SK-N-SH (cell line): ENCODE measurements at regions not wholly inside any gene's neighbourhood (a gene's known extent, or its start where the extent isn't known, plus 50 kb on each side); places are given as distances from the start of the nearest gene placed in this dataset.

Experiments used
- CTCF ChIA-PET: fragments of 300-600, 350-600 bp; formaldehyde crosslinking; extraction: SDS; loops from one replicate; lab custom pipeline; 2021; lab: Yijun Ruan, JAX
- POLR2A ChIA-PET: fragments of 350-600 bp; sonication (Branson Sonifier 250); formaldehyde crosslinking; extraction: SDS; loops from one replicate; lab custom pipeline; 2020; ENCODE audit warnings: antibody characterized with exemption, inconsistent platforms; lab: Yijun Ruan, JAX
- DNase-seq: peaks from one replicate; pipeline ENCODE4 v3.0.0; 2012
- H2AFZ ChIP-seq: fragments of 200-600 bp; sonication (generic); 2 replicates; pipeline ENCODE4 v1.8.1; 2016; ENCODE audit warnings: antibody characterized with exemption, mild to moderate bottlenecking, low read depth
- H3F3A ChIP-seq: fragments of 200-600 bp; sonication (generic); replicated peaks from 2 replicates; pipeline ENCODE3; 2016; ENCODE audit warnings: antibody characterized with exemption, mild to moderate bottlenecking; ENCODE audit not compliant: insufficient read depth
- H3K27ac ChIP-seq, 2 experiments: fragments of 200-500 bp in 1 of 2; fragments of 200-600 bp in 1 of 2; sonication (Bioruptor generic) in 1 of 2; sonication (generic), shearing (Covaris generic) in 1 of 2; 2 replicates each; pipeline versions ENCODE4 v1.5.1 to v1.6.1; 2014 to 2016; ENCODE audit warnings: low read depth in 2 of 2, inconsistent platforms in 1 of 2, low read length in 1 of 2, mild to moderate bottlenecking in 1 of 2, mixed read lengths in 1 of 2
- H3K27me3 ChIP-seq: fragments of 200-600 bp; sonication (generic), shearing (Covaris generic); 2 replicates; pipeline ENCODE4 v1.6.1; 2016; ENCODE audit warnings: mixed run types; ENCODE audit not compliant: insufficient read depth
- H3K36me3 ChIP-seq, 2 experiments: fragments of 200-500 bp in 1 of 2; fragments of 200-600 bp in 1 of 2; sonication (Bioruptor generic) in 1 of 2; sonication (generic) in 1 of 2; replicated peaks in 1 of 2; 2 replicates each; pipeline versions ENCODE3 to v1.5.1; 2014 to 2016; ENCODE audit warnings: low read length in 1 of 2, mild to moderate bottlenecking in 1 of 2; ENCODE audit not compliant: insufficient read depth in 2 of 2, control insufficient read depth in 1 of 2
- H3K4me1 ChIP-seq, 2 experiments: fragments of 200-500 bp in 1 of 2; fragments of 200-600 bp in 1 of 2; sonication (Bioruptor generic) in 1 of 2; sonication (generic), shearing (Covaris generic) in 1 of 2; 2 replicates each; pipeline versions ENCODE4 v1.5.1 to v1.6.1; 2014 to 2016; ENCODE audit warnings: low read depth in 1 of 2, low read length in 1 of 2, mixed run types in 1 of 2; ENCODE audit not compliant: insufficient read depth in 2 of 2, control insufficient read depth in 1 of 2
- H3K4me2 ChIP-seq: fragments of 200-600 bp; sonication (generic), shearing (Covaris generic); 2 replicates; pipeline ENCODE4 v1.6.1; 2017; ENCODE audit warnings: mixed run types
- H3K4me3 ChIP-seq, 2 experiments: fragments of 200-500 bp in 1 of 2; fragments of 200-600 bp in 1 of 2; sonication (Bioruptor generic) in 1 of 2; sonication (generic), shearing (Covaris generic) in 1 of 2; 2 replicates each; pipeline versions ENCODE4 v1.5.1 to v1.8.1; 2014 to 2016; ENCODE audit warnings: low read depth in 2 of 2, inconsistent platforms in 1 of 2, low read length in 1 of 2, mild to moderate bottlenecking in 1 of 2, mixed read lengths in 1 of 2, moderate library complexity in 1 of 2
- H3K79me2 ChIP-seq: fragments of 200-600 bp; sonication (generic); 2 replicates; pipeline ENCODE4 v1.8.1; 2017; ENCODE audit warnings: mild to moderate bottlenecking; ENCODE audit not compliant: insufficient read depth
- H3K9ac ChIP-seq: fragments of 200-600 bp; sonication (generic); 2 replicates; pipeline ENCODE4 v1.6.1; 2017; ENCODE audit warnings: mixed run types
- H3K9me2 ChIP-seq: fragments of 200-600 bp; sonication (generic); 2 replicates; pipeline ENCODE4 v1.6.1; 2017; ENCODE audit warnings: mixed run types
- H3K9me3 ChIP-seq: fragments of 200-600 bp; sonication (generic); 2 replicates; pipeline ENCODE4 v1.6.1; 2017; ENCODE audit warnings: mixed run types, mild to moderate bottlenecking, moderate library complexity
- H4K20me1 ChIP-seq: fragments of 200-600 bp; sonication (generic); 2 replicates; pipeline ENCODE4 v1.6.1; 2017; ENCODE audit warnings: mild to moderate bottlenecking, mixed run types; ENCODE audit not compliant: insufficient read depth
- CHD2 ChIP-seq: fragments of 150-350 bp; IDR thresholded peaks from 2 replicates; pipeline ENCODE4 v1.6.1; 2018; ENCODE audit warnings: low read length; ENCODE audit not compliant: partially characterized antibody
- CTCF ChIP-seq: fragments of 200-600 bp; sonication (generic); IDR thresholded peaks from 2 replicates; pipeline ENCODE4 v1.6.1; 2017; ENCODE audit warnings: antibody characterized with exemption, mild to moderate bottlenecking, moderate library complexity
- ELF1 ChIP-seq: IDR thresholded peaks from 2 replicates; pipeline ENCODE4 v1.4.0; 2012
- EP300 ChIP-seq, 2 experiments: IDR thresholded peaks; 2 replicates each; pipeline versions ENCODE4 v1.4.0 to v1.6.1; 2012; ENCODE audit warnings: borderline replicate concordance in 1 of 2, low read depth in 1 of 2, low read length in 1 of 2
- EZH2phosphoT487 ChIP-seq: fragments of 200-600 bp; sonication (generic); IDR thresholded peaks from 2 replicates; pipeline ENCODE4 v1.6.1; 2017; ENCODE audit warnings: low read depth, mixed run types, mild to moderate bottlenecking, antibody characterized with exemption, moderate library complexity, borderline replicate concordance
- GATA2 ChIP-seq: sonication (generic); formaldehyde crosslinking; IDR thresholded peaks from 2 replicates; pipeline ENCODE4 v1.5.0; 2020; ENCODE audit warnings: mild to moderate bottlenecking, missing genetic modification reagents
- JUND ChIP-seq: IDR thresholded peaks from 2 replicates; pipeline ENCODE4 v1.4.0; 2012
- MEF2A ChIP-seq: IDR thresholded peaks from 2 replicates; pipeline ENCODE4 v1.4.0; 2012; ENCODE audit warnings: low read depth, borderline replicate concordance
- MXI1 ChIP-seq: IDR thresholded peaks from 2 replicates; pipeline ENCODE4 v1.6.1; 2012; ENCODE audit warnings: mild to moderate bottlenecking, low read depth, low read length, improper control_type of control experiment
- NFIC ChIP-seq: IDR thresholded peaks from 2 replicates; pipeline ENCODE4 v1.4.0; 2012; ENCODE audit warnings: borderline replicate concordance
- NRF1 ChIP-seq: IDR thresholded peaks from 2 replicates; pipeline ENCODE4 v1.6.1; 2012; ENCODE audit warnings: low read depth, mild to moderate bottlenecking, low read length
- PBX3 ChIP-seq: IDR thresholded peaks from 2 replicates; pipeline ENCODE4; 2012
- POLR2AphosphoS5 ChIP-seq: IDR thresholded peaks from 2 replicates; pipeline ENCODE4 v1.6.1; 2012; ENCODE audit warnings: low read depth, low read length
- RAD21 ChIP-seq: IDR thresholded peaks from 2 replicates; pipeline ENCODE4 v1.6.1; 2012; ENCODE audit warnings: mild to moderate bottlenecking, low read length
- REST ChIP-seq: IDR thresholded peaks from 2 replicates; pipeline ENCODE4 v1.6.1; 2012; ENCODE audit warnings: mild to moderate bottlenecking, low read depth, low read length, moderate library complexity
- RFX5 ChIP-seq: IDR thresholded peaks from 2 replicates; pipeline ENCODE4 v1.6.1; 2012; ENCODE audit warnings: mild to moderate bottlenecking, improper control_type of control experiment, low read length
- SMC3 ChIP-seq: IDR thresholded peaks from 2 replicates; pipeline ENCODE4 v1.6.1; 2012; ENCODE audit warnings: low read depth, low read length, improper control_type of control experiment
- TAF1 ChIP-seq: IDR thresholded peaks from 2 replicates; pipeline ENCODE4 v1.6.1; 2012; ENCODE audit warnings: low read depth, mild to moderate bottlenecking, low read length, moderate library complexity, borderline replicate concordance
- TCF12 ChIP-seq: IDR thresholded peaks from 2 replicates; pipeline ENCODE4 v1.4.0; 2012
- TF ChIP-seq, protein P1 (sequence below): fragments of 150-350 bp; IDR thresholded peaks from 2 replicates; pipeline ENCODE4 v1.6.1; 2016; ENCODE audit warnings: mild to moderate bottlenecking, low read depth, low read length

DNA sequence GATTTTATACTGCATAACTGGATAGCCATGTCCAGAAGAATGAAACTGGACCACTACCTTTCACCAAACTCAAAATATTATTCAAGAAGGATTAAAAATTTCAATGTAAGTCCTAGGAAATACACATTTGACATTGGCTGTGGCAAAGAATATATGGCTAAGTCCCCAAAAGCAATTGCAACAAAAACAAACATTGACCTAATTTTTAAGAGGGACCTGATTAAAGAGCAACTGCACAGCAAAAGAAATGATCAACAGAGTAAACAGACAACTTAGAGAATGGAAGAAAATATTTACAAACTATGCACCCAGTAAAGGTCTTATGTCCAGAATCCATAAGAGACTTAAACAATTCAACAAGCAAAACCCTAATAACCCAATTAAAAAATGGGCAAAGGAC lies 1313.0 kb upstream of the GBE1 start:
- H3F3A ChIP-seq: no peaks in the 10 kb centered on the region
- CTCF ChIA-PET: no interaction called here
- no peak overlapping the region for H2AFZ ChIP-seq
- no peaks in the 10 kb centered on the region for H3K36me3 ChIP-seq
- H3K27me3 ChIP-seq: no peaks in the 10 kb centered on the region
- no peaks in the 10 kb centered on the region for H3K9me3 ChIP-seq
- H3K4me1 ChIP-seq: no peaks in the 10 kb centered on the region
- H3K27ac ChIP-seq: no peak overlapping the region
- TF ChIP-seq TAF1: no peak
- TF ChIP-seq JUND: no peak
- no peak for TF ChIP-seq MEF2A
- no peak for TF ChIP-seq CTCF
- no peak for TF ChIP-seq CHD2
- no peak for TF ChIP-seq EZH2phosphoT487
- TF ChIP-seq EP300 (IDR thresholded peaks at IDR 0.05; ENCODE audit: borderline replicate concordance in 1 of 2, low read depth in 1 of 2, low read length in 1 of 2): no peak
- no peak for TF ChIP-seq PBX3
- no peak for TF ChIP-seq TCF12
- TF ChIP-seq SMC3: no peak
- no peak for TF ChIP-seq RAD21
- TF ChIP-seq NFIC: no peak
- TF ChIP-seq RFX5: no peak
- no peak for TF ChIP-seq REST
- no peak for TF ChIP-seq NRF1
- TF ChIP-seq GATA2 (CRISPR knock-in tag): no peak
- TF ChIP-seq POLR2AphosphoS5: no peak
- no peak for TF ChIP-seq MXI1
- TF ChIP-seq ELF1: no peak
- TF ChIP-seq, protein P1, sequence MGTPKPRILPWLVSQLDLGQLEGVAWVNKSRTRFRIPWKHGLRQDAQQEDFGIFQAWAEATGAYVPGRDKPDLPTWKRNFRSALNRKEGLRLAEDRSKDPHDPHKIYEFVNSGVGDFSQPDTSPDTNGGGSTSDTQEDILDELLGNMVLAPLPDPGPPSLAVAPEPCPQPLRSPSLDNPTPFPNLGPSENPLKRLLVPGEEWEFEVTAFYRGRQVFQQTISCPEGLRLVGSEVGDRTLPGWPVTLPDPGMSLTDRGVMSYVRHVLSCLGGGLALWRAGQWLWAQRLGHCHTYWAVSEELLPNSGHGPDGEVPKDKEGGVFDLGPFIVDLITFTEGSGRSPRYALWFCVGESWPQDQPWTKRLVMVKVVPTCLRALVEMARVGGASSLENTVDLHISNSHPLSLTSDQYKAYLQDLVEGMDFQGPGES: no peak
- no peak for DNase-seq
- H3K9me2 ChIP-seq: no peaks in the 10 kb centered on the region
- H4K20me1 ChIP-seq: no peaks in the 10 kb centered on the region
- no peak overlapping the region for H3K4me3 ChIP-seq
- POLR2A ChIA-PET: no interaction called here
- no peak overlapping the region for H3K9ac ChIP-seq
- no peak overlapping the region for H3K4me2 ChIP-seq
- H3K79me2 ChIP-seq: no peaks in the 10 kb centered on the region
